Left ventricle myocardium inferior (tissue), 1 donor: ENCODE measurements at regions not wholly inside any gene's neighbourhood (a gene's known extent, or its start where the extent isn't known, plus 50 kb on each side); places are given as distances from the start of the nearest gene placed in this dataset.

Experiments used
- DNase-seq: peaks from one replicate; pipeline ENCODE4 v3.0.0-alpha.2; 2020
- H3K27ac ChIP-seq: fragments of 200-600 bp; replicated peaks from 2 replicates; pipeline ENCODE4 v1.8.0; 2021
- H3K27me3 ChIP-seq: fragments of 200-600 bp; 2 replicates; pipeline ENCODE4 v1.8.0; 2021; ENCODE audit warnings: low read depth
- H3K36me3 ChIP-seq: fragments of 200-600 bp; 2 replicates; pipeline ENCODE4 v1.8.0; 2021
- H3K4me1 ChIP-seq: fragments of 200-600 bp; 2 replicates; pipeline ENCODE4 v1.8.0; 2021
- H3K4me3 ChIP-seq: fragments of 200-600 bp; 2 replicates; pipeline ENCODE4 v1.8.0; 2021; ENCODE audit warnings: mild to moderate bottlenecking, moderate library complexity
- H3K9me3 ChIP-seq: fragments of 200-600 bp; replicated peaks from 2 replicates; pipeline ENCODE4 v1.8.0; 2021
- CTCF ChIP-seq: fragments of 200-600 bp; IDR thresholded peaks from 2 replicates; pipeline ENCODE4 v1.8.0; 2021; ENCODE audit warnings: antibody characterized with exemption, mild to moderate bottlenecking, borderline replicate concordance
- intact Hi-C: fragments of 100-400 bp; cut with micrococcal nuclease; formaldehyde crosslinking; loops from one replicate; pipeline ENCODE4 v1.11.0; 2022
- donor health status: DM: no; HTN: yes; CAD: no; lungs with severe emphysema.

- Histone ChIP-seq H3K4me1 (peaks cover 16% of the 10 kb centered on the region), H3K36me3 (no peaks in the 10 kb centered on the region), H3K4me3 (no peak overlapping the region), H3K27ac (no peak overlapping the region), H3K9me3 (no peaks in the 10 kb centered on the region), H3K27me3 (no peaks in the 10 kb centered on the region)
- TF ChIP-seq CTCF: no peak
- DNase-seq: no peak
- intact Hi-C loops: no loop called here
These were observed 198.3 kb downstream of the PHLDA1 start for GRCh38 chr12:75833268-75833667.

- intact Hi-C loops: no loop called here
- DNase-seq: no peak
- Histone ChIP-seq H3K9me3 (no peaks in the 10 kb centered on the region), H3K4me1 (peaks cover 16% of the 10 kb centered on the region), H3K27ac (peak overlapping the region; percentile 4), H3K4me3 (no peak overlapping the region), H3K27me3 (no peaks in the 10 kb centered on the region), H3K36me3 (no peaks in the 10 kb centered on the region)
- TF ChIP-seq CTCF: no peak
These were observed 200.2 kb downstream of the PHLDA1 start for GRCh38 chr12:75831402-75831801.

- intact Hi-C loops: no loop called here
- no peak overlapping the region for H3K27ac ChIP-seq
- H3K9me3 ChIP-seq: no peaks in the 10 kb centered on the region
- no peak for TF ChIP-seq CTCF
- no peaks in the 10 kb centered on the region for H3K27me3 ChIP-seq
- peaks cover 14% of the 10 kb centered on the region for H3K4me1 ChIP-seq
- H3K4me3 ChIP-seq: no peak overlapping the region
- no peak for DNase-seq
- no peaks in the 10 kb centered on the region for H3K36me3 ChIP-seq
These were observed 204.5 kb downstream of the PHLDA1 start for GRCh38 chr12:75827061-75827460.

- H3K27ac ChIP-seq: no peak overlapping the region
- no peaks in the 10 kb centered on the region for H3K27me3 ChIP-seq
- H3K36me3 ChIP-seq: no peaks in the 10 kb centered on the region
- no peak for TF ChIP-seq CTCF
- no peak overlapping the region for H3K4me3 ChIP-seq
- intact Hi-C loops: no loop called here
- H3K4me1 ChIP-seq: peaks cover under 1% of the 10 kb centered on the region
- H3K9me3 ChIP-seq: no peaks in the 10 kb centered on the region
- DNase-seq: no peak
These were observed 205.9 kb downstream of the PHLDA1 start for GRCh38 chr12:75825686-75826085.

GRCh38 chr12:75823475-75823874 is 208.1 kb downstream of the PHLDA1 start:
- Histone ChIP-seq H3K27me3 (no peaks in the 10 kb centered on the region), H3K9me3 (no peaks in the 10 kb centered on the region), H3K36me3 (no peaks in the 10 kb centered on the region), H3K4me1 (no peaks in the 10 kb centered on the region), H3K4me3 (no peak overlapping the region), H3K27ac (no peak overlapping the region)
- intact Hi-C loops: no loop called here
- no peak for DNase-seq
- TF ChIP-seq CTCF: no peak

- no peaks in the 10 kb centered on the region for H3K36me3 ChIP-seq
- no peak for DNase-seq
- no peak overlapping the region for H3K27ac ChIP-seq
- no peaks in the 10 kb centered on the region for H3K27me3 ChIP-seq
- H3K4me3 ChIP-seq: no peak overlapping the region
- intact Hi-C loops: no loop called here
- no peaks in the 10 kb centered on the region for H3K9me3 ChIP-seq
- no peak for TF ChIP-seq CTCF
- no peaks in the 10 kb centered on the region for H3K4me1 ChIP-seq
These were observed 209.2 kb downstream of the PHLDA1 start for GRCh38 chr12:75822416-75822815.
